GM13977 (cell line): ENCODE measurements at regions not wholly inside any gene's neighbourhood (a gene's known extent, or its start where the extent isn't known, plus 50 kb on each side); places are given as distances from the start of the nearest gene placed in this dataset.

Experiments
- DNase-seq: peaks from one replicate; pipeline ENCODE4 v3.0.0; 2012; ENCODE audit warnings: low spot score
- CTCF ChIP-seq: IDR thresholded peaks from 2 replicates; pipeline ENCODE4 v1.5.1; 2012; ENCODE audit warnings: mild to moderate bottlenecking, control low read depth; ENCODE audit not compliant: insufficient read depth; ENCODE audit errors: extremely low read depth, missing control alignments
- in situ Hi-C: fragments of 300-500 bp; cut with MboI; formaldehyde crosslinking; loops from one replicate; pipeline ENCODE4 v1.12.0; 2022; ENCODE audit warnings: low sequenced_read_pairs, low pct_unique_long_range_greater_than_20kb, mixed read lengths, inconsistent platforms; ENCODE audit not compliant: unreplicated experiment

GRCh38 chr7:68476966-68477365 is 1121.3 kb upstream of the AUTS2 start:
- in situ Hi-C loops, result no loop called here
- no peak for TF ChIP-seq CTCF
- no peak for DNase-seq

- in situ Hi-C loops, result no loop called here
- DNase-seq, result no peak
- no peak for TF ChIP-seq CTCF
These were observed 1119.9 kb upstream of the AUTS2 start for GRCh38 chr7:68478326-68478725.

- in situ Hi-C loops, result no loop called here
- DNase-seq, result no peak
- no peak for TF ChIP-seq CTCF
These were observed 1115.5 kb upstream of the AUTS2 start for GRCh38 chr7:68482800-68483199.

GRCh38 chr7:68484731-68485130 is 1113.5 kb upstream of the AUTS2 start:
- DNase-seq, result no peak
- no peak for TF ChIP-seq CTCF
- in situ Hi-C loops, result no loop called here

- in situ Hi-C loops, result no loop called here
- no peak for DNase-seq
- no peak for TF ChIP-seq CTCF
These were observed 1112.9 kb upstream of the AUTS2 start for GRCh38 chr7:68485253-68485917.

GRCh38 chr7:68488341-68489060 is 1109.8 kb upstream of the AUTS2 start:
- TF ChIP-seq CTCF, result no peak
- DNase-seq, result no peak
- in situ Hi-C loops, result no loop called here
